Stimulated activated CD8-positive, alpha-beta memory T cell treated with anti-CD3 and anti-CD28 coated beads, Interleukin-15, amount 100 ng/mL, for 24 hours (primary cell): ENCODE measurements at regions not wholly inside any gene's neighbourhood (a gene's known extent, or its start where the extent isn't known, plus 50 kb on each side); places are given as distances from the start of the nearest gene placed in this dataset.

Experiments used
- DNase-seq: peaks from one replicate; pipeline ENCODE4 v3.0.0-alpha.2; 2020; ENCODE audit warnings: low read depth

- DNase-seq, result no peak
Measured at GRCh38 chr6:28737750-28738395, 185.9 kb downstream of the TRIM27 start.

GRCh38 chr6:28738396-28738765 lies 185.4 kb downstream of the TRIM27 start:
- DNase-seq, result no peak

GRCh38 chr6:28741363-28741762 lies 182.4 kb downstream of the TRIM27 start:
- DNase-seq, result no peak

GRCh38 chr6:28742668-28743270 lies 181.0 kb downstream of the TRIM27 start:
- DNase-seq, result no peak

GRCh38 chr6:28743271-28743789 lies 180.5 kb downstream of the TRIM27 start:
- DNase-seq, result no peak

- DNase-seq, result no peak
Measured at GRCh38 chr6:28747083-28747630, 176.6 kb downstream of the TRIM27 start.

- no peak for DNase-seq
Measured at GRCh38 chr6:28747631-28748157, 176.1 kb downstream of the TRIM27 start.

GRCh38 chr6:28748192-28748591 lies 175.6 kb downstream of the TRIM27 start:
- no peak for DNase-seq

- no peak for DNase-seq
Measured at GRCh38 chr6:28750926-28751458, 172.8 kb downstream of the TRIM27 start.

GRCh38 chr6:28751514-28751913 lies 172.3 kb downstream of the TRIM27 start:
- no peak for DNase-seq

GRCh38 chr6:28751963-28752350 lies 171.8 kb downstream of the TRIM27 start:
- DNase-seq, result no peak

GRCh38 chr6:28757429-28758045 lies 166.2 kb downstream of the TRIM27 start:
- DNase-seq, result no peak

GRCh38 chr6:28758046-28758817 lies 165.6 kb downstream of the TRIM27 start:
- DNase-seq, result no peak

GRCh38 chr6:28758818-28759235 lies 165.0 kb downstream of the TRIM27 start:
- no peak for DNase-seq

- no peak for DNase-seq
Measured at GRCh38 chr6:28764014-28764723, 159.6 kb downstream of the TRIM27 start.

GRCh38 chr6:28764761-28765282 lies 159.0 kb downstream of the TRIM27 start:
- DNase-seq, result no peak

GRCh38 chr6:28765978-28766351 lies 157.8 kb downstream of the TRIM27 start:
- DNase-seq, result no peak

GRCh38 chr6:28766426-28766825 lies 157.4 kb downstream of the TRIM27 start:
- DNase-seq, result no peak

GRCh38 chr6:28767133-28767532 lies 156.7 kb downstream of the TRIM27 start:
- DNase-seq, result no peak

- no peak for DNase-seq
Measured at GRCh38 chr6:28767691-28768090, 156.1 kb downstream of the TRIM27 start.
